HCT116 (cell line): ENCODE measurements at regions not wholly inside any gene's neighbourhood (a gene's known extent, or its start where the extent isn't known, plus 50 kb on each side); places are given as distances from the start of the nearest gene placed in this dataset.

Experiments
- ATAC-seq: fragments of 200-7000 bp; cut with Tn5 transposase; 2 replicates; pipeline ENCODE4 v1.9.1; 2020; ENCODE audit warnings: mild to moderate bottlenecking, moderate library complexity
- BruUV-seq: library from RNA; stranded (reverse); fragments of 400-500 nt; replicated peaks from 2 replicates; lab custom pipeline; 2021; lab: Mats Ljungman, UMichigan
- CTCF ChIA-PET: fragments of 300-600 bp; sonication (Branson Sonifier 250); formaldehyde crosslinking; loops from one replicate; lab custom pipeline; 2021; ENCODE audit warnings: antibody characterized with exemption; lab: Charles Lee
- POLR2A ChIA-PET: fragments of 300-600, 350-600 bp; sonication (Branson Sonifier 250); formaldehyde crosslinking; loops from one replicate; lab custom pipeline; 2021; ENCODE audit warnings: antibody characterized with exemption; lab: Charles Lee
- RAD21 ChIA-PET, 2 experiments: fragments of 300-600 bp; sonication (Branson Sonifier 250); formaldehyde crosslinking; loops; one replicate each; lab custom pipeline; 2023; ENCODE audit warnings: low total read pairs in 2 of 2; ENCODE audit not compliant: uncharacterized antibody in 2 of 2, unreplicated experiment in 2 of 2, low non-redundant PET in 1 of 2; lab: Charles Lee
- DNase-seq: peaks from one replicate; pipeline ENCODE4 v3.0.0-alpha.2; 2010; ENCODE audit warnings: low read depth, low spot score
- H2AFZ ChIP-seq: fragments of 200-600 bp; shearing (Covaris generic), sonication (generic); 2 replicates; pipeline ENCODE4 v1.6.1; 2017; ENCODE audit warnings: low read depth, mixed run types, mixed read lengths, antibody characterized with exemption, low read length; ENCODE audit not compliant: poor library complexity, severe bottlenecking
- H3K27ac ChIP-seq: 2 replicates; pipeline ENCODE4 v1.5.1; 2012; ENCODE audit warnings: low read depth, low read length
- H3K27me3 ChIP-seq: fragments of 200-600 bp; sonication (generic); 2 replicates; pipeline ENCODE4 v1.6.1; 2016; ENCODE audit warnings: mixed run types, low read length, mixed read lengths; ENCODE audit not compliant: insufficient read depth
- H3K36me3 ChIP-seq, 2 experiments: fragments of 200-500 bp in 1 of 2; fragments of 200-600 bp in 1 of 2; sonication (Bioruptor generic) in 1 of 2; sonication (generic) in 1 of 2; 2 replicates each; pipeline versions ENCODE4 v1.5.1 to v1.6.1; 2014 to 2016; ENCODE audit warnings: low read length in 2 of 2, inconsistent platforms in 1 of 2, mixed read lengths in 1 of 2, mixed run types in 1 of 2; ENCODE audit not compliant: insufficient read depth in 2 of 2, control insufficient read depth in 1 of 2
- H3K4me1 ChIP-seq, 2 experiments: fragments of 200-600 bp in 1 of 2; sonication (generic) in 1 of 2; 2 replicates each; pipeline versions ENCODE4 v1.5.1 to v1.6.1; 2012 to 2017; ENCODE audit warnings: low read length in 2 of 2, inconsistent platforms in 1 of 2, mild to moderate bottlenecking in 1 of 2, mixed read lengths in 1 of 2, mixed run types in 1 of 2, moderate library complexity in 1 of 2; ENCODE audit not compliant: insufficient read depth in 2 of 2, control insufficient read depth in 1 of 2
- H3K4me2 ChIP-seq: fragments of 200-600 bp; sonication (generic); 2 replicates; pipeline ENCODE4 v1.6.1; 2017; ENCODE audit warnings: mixed run types, low read length, mixed read lengths
- H3K4me3 ChIP-seq, 2 experiments: fragments of 200-600 bp in 1 of 2; sonication (generic) in 1 of 2; replicated peaks in 1 of 2; 2 replicates each; pipeline ENCODE4 v1.5.1; 2011 to 2016; ENCODE audit warnings: low read length in 2 of 2, control low read depth in 1 of 2, low read depth in 1 of 2, mild to moderate bottlenecking in 1 of 2, mixed read lengths in 1 of 2, mixed run types in 1 of 2
- H3K79me2 ChIP-seq: fragments of 200-600 bp; sonication (generic); 2 replicates; pipeline ENCODE4 v1.6.1; 2017; ENCODE audit warnings: mild to moderate bottlenecking, mixed run types, low read length, moderate library complexity, mixed read lengths; ENCODE audit not compliant: insufficient read depth
- H3K9ac ChIP-seq: fragments of 200-600 bp; sonication (generic); 2 replicates; pipeline ENCODE4 v1.6.1; 2016; ENCODE audit warnings: low read length, mixed read lengths
- H3K9me2 ChIP-seq: fragments of 200-600 bp; sonication (generic), shearing (Covaris generic); 2 replicates; pipeline ENCODE4 v1.6.1; 2017; ENCODE audit warnings: mixed run types, mild to moderate bottlenecking, moderate library complexity; ENCODE audit not compliant: insufficient read depth
- H3K9me3 ChIP-seq, 2 experiments: fragments of 200-500 bp in 1 of 2; fragments of 200-600 bp in 1 of 2; sonication (Bioruptor generic) in 1 of 2; sonication (generic) in 1 of 2; 2 replicates each; pipeline ENCODE4 v1.6.1; 2014 to 2017; ENCODE audit warnings: low read length in 2 of 2, mixed read lengths in 2 of 2, inconsistent platforms in 1 of 2, low read depth in 1 of 2, mild to moderate bottlenecking in 1 of 2, mixed run types in 1 of 2, moderate library complexity in 1 of 2; ENCODE audit not compliant: control insufficient read depth in 1 of 2, insufficient read depth in 1 of 2
- H4K20me1 ChIP-seq: fragments of 200-600 bp; sonication (generic), shearing (Covaris generic); 2 replicates; pipeline ENCODE4 v1.6.1; 2017; ENCODE audit warnings: mixed run types, mild to moderate bottlenecking, moderate library complexity; ENCODE audit not compliant: insufficient read depth
- CBX3 ChIP-seq: IDR thresholded peaks from 2 replicates; pipeline ENCODE4 v1.6.1; 2012; ENCODE audit warnings: low read depth
- CEBPB ChIP-seq: IDR thresholded peaks from 2 replicates; pipeline ENCODE4 v1.6.1; 2012; ENCODE audit warnings: low read depth
- EGR1 ChIP-seq: IDR thresholded peaks from 2 replicates; pipeline ENCODE4 v1.6.1; 2012; ENCODE audit warnings: low read depth
- ELF1 ChIP-seq: IDR thresholded peaks from 2 replicates; pipeline ENCODE4 v1.6.1; 2012; ENCODE audit warnings: low read depth, borderline replicate concordance
- EZH2 ChIP-seq: fragments of 200-600 bp; sonication (generic); IDR thresholded peaks from 2 replicates; pipeline ENCODE4 v1.6.1; 2017; ENCODE audit warnings: antibody characterized with exemption, mixed run types
- EZH2phosphoT487 ChIP-seq: fragments of 200-600 bp; IDR thresholded peaks from 2 replicates; pipeline ENCODE4 v1.6.1; 2018; ENCODE audit warnings: antibody characterized with exemption, borderline replicate concordance
- FOSL1 ChIP-seq: IDR thresholded peaks from 2 replicates; pipeline ENCODE4 v1.6.1; 2012; ENCODE audit warnings: low read depth
- JUND ChIP-seq: IDR thresholded peaks from 2 replicates; pipeline ENCODE4 v1.6.1; 2012
- POLR2AphosphoS5 ChIP-seq: IDR thresholded peaks from 2 replicates; pipeline ENCODE4 v1.6.1; 2011; ENCODE audit warnings: mild to moderate bottlenecking, low read depth, low read length, moderate library complexity
- RAD21 ChIP-seq: IDR thresholded peaks from 2 replicates; pipeline ENCODE4 v1.6.1; 2012; ENCODE audit warnings: low read depth, mild to moderate bottlenecking
- SIN3A ChIP-seq: IDR thresholded peaks from 2 replicates; pipeline ENCODE4 v1.6.1; 2012; ENCODE audit warnings: low read depth
- SP1 ChIP-seq: IDR thresholded peaks from 2 replicates; pipeline ENCODE4 v1.6.1; 2012; ENCODE audit warnings: low read depth
- SRF ChIP-seq: IDR thresholded peaks from 2 replicates; pipeline ENCODE4 v1.6.1; 2012; ENCODE audit warnings: low read depth
- TCF7L2 ChIP-seq: IDR thresholded peaks from 2 replicates; pipeline ENCODE4 v1.7.0; 2011; ENCODE audit warnings: borderline replicate concordance, inconsistent platforms; ENCODE audit not compliant: insufficient read depth, insufficient read length; ENCODE audit errors: extremely low read depth
- ZFX ChIP-seq: fragments of 450-650 bp; IDR thresholded peaks from 2 replicates; pipeline ENCODE4 v1.6.1; 2017
- ZNF274 ChIP-seq: fragments of 200-500 bp; sonication (Bioruptor generic); IDR thresholded peaks from 2 replicates; pipeline ENCODE4 v1.6.1; 2014; ENCODE audit warnings: mild to moderate bottlenecking, low read depth, low read length, inconsistent platforms
- intact Hi-C: fragments of 100-400 bp; cut with micrococcal nuclease; formaldehyde crosslinking; loops from 2 replicates; pipeline ENCODE4 v1.10.0; 2022
- TF ChIP-seq, protein P1 (sequence below): IDR thresholded peaks from 2 replicates; pipeline ENCODE4 v1.6.1; 2012
- TF ChIP-seq, protein P2 (sequence below): IDR thresholded peaks from 2 replicates; pipeline ENCODE4 v1.6.1; 2012
- TF ChIP-seq, protein P3 (sequence below), 3 experiments: fragments of 200-600 bp in 1 of 3; sonication (generic) in 1 of 3; IDR thresholded peaks in 2 of 3; conservative IDR thresholded peaks in 1 of 3; 2 replicates each; pipeline ENCODE4 v1.5.1; 2012 to 2017; ENCODE audit warnings: low read depth in 2 of 3, low read length in 2 of 3, antibody characterized with exemption in 1 of 3, borderline replicate concordance in 1 of 3, control low read depth in 1 of 3, mild to moderate bottlenecking in 1 of 3, mixed read lengths in 1 of 3, mixed run types in 1 of 3, moderate library complexity in 1 of 3; ENCODE audit not compliant: insufficient read depth in 1 of 3
- TF ChIP-seq, protein P4 (sequence below): IDR thresholded peaks from 2 replicates; pipeline ENCODE4 v1.6.1; 2012; ENCODE audit warnings: low read depth

DNA sequence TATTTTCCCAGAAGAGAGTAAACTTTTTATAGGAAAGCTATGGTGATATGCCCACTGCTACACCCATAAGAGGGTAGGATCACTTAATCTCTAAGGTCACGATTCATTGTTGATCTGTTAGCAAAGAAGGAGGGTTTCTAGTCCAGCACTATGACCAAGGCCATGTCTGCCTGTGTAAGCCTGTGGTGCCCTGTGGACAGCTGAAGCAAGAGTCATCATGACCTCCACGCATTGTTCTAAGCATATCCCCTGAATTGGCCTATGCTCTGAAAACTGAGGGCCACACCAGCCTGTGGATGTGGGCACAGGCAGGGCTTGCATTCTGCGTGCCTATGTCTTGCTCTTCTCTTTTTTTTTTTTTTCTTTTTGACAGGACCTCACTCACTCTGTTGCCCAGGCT is 89.8 kb upstream of the SMIM21 start:
- Histone ChIP-seq H3K79me2 (no peaks in the 10 kb centered on the region), H3K36me3 (no peaks in the 10 kb centered on the region), H4K20me1 (no peaks in the 10 kb centered on the region), H3K4me2 (no peak overlapping the region), H3K27me3 (no peaks in the 10 kb centered on the region), H3K27ac (no peak overlapping the region), H3K9ac (no peak overlapping the region), H3K4me3 (no peak overlapping the region), H3K9me3 (no peaks in the 10 kb centered on the region), H3K9me2 (no peaks in the 10 kb centered on the region), H2AFZ (no peak overlapping the region), H3K4me1 (no peaks in the 10 kb centered on the region)
- ATAC-seq = no peak
- no peak for DNase-seq
- ChIA-PET CTCF (no interaction called here), RAD21 (no interaction called here), POLR2A (no interaction called here)
- no TSS peak for BruUV-seq
- intact Hi-C loops = no loop called here
- TF ChIP-seq ELF1 (no peak), SP1 (no peak), RAD21 (no peak), SIN3A (no peak), JUND (no peak), FOSL1 (no peak), CEBPB (no peak), EZH2 (no peak), ZNF274 (no peak), EZH2phosphoT487 (no peak), TCF7L2 (no peak), SRF (no peak), POLR2AphosphoS5 (no peak), ZFX (no peak), EGR1 (no peak), CBX3 (no peak)
- TF ChIP-seq, protein P1, sequence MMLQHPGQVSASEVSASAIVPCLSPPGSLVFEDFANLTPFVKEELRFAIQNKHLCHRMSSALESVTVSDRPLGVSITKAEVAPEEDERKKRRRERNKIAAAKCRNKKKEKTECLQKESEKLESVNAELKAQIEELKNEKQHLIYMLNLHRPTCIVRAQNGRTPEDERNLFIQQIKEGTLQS = no peak
- TF ChIP-seq, protein P2, sequence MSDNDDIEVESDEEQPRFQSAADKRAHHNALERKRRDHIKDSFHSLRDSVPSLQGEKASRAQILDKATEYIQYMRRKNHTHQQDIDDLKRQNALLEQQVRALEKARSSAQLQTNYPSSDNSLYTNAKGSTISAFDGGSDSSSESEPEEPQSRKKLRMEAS = no peak
- TF ChIP-seq, protein P3, sequence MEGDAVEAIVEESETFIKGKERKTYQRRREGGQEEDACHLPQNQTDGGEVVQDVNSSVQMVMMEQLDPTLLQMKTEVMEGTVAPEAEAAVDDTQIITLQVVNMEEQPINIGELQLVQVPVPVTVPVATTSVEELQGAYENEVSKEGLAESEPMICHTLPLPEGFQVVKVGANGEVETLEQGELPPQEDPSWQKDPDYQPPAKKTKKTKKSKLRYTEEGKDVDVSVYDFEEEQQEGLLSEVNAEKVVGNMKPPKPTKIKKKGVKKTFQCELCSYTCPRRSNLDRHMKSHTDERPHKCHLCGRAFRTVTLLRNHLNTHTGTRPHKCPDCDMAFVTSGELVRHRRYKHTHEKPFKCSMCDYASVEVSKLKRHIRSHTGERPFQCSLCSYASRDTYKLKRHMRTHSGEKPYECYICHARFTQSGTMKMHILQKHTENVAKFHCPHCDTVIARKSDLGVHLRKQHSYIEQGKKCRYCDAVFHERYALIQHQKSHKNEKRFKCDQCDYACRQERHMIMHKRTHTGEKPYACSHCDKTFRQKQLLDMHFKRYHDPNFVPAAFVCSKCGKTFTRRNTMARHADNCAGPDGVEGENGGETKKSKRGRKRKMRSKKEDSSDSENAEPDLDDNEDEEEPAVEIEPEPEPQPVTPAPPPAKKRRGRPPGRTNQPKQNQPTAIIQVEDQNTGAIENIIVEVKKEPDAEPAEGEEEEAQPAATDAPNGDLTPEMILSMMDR (IDR thresholded peaks at IDR 0.05 in 2 of 3, conservative IDR thresholded peaks at IDR 0.05 in 1 of 3; ENCODE audit: borderline replicate concordance in 1 of 3, insufficient read depth in 1 of 3, low read depth in 2 of 3, low read length in 2 of 3) = no peak
- TF ChIP-seq, protein P4, sequence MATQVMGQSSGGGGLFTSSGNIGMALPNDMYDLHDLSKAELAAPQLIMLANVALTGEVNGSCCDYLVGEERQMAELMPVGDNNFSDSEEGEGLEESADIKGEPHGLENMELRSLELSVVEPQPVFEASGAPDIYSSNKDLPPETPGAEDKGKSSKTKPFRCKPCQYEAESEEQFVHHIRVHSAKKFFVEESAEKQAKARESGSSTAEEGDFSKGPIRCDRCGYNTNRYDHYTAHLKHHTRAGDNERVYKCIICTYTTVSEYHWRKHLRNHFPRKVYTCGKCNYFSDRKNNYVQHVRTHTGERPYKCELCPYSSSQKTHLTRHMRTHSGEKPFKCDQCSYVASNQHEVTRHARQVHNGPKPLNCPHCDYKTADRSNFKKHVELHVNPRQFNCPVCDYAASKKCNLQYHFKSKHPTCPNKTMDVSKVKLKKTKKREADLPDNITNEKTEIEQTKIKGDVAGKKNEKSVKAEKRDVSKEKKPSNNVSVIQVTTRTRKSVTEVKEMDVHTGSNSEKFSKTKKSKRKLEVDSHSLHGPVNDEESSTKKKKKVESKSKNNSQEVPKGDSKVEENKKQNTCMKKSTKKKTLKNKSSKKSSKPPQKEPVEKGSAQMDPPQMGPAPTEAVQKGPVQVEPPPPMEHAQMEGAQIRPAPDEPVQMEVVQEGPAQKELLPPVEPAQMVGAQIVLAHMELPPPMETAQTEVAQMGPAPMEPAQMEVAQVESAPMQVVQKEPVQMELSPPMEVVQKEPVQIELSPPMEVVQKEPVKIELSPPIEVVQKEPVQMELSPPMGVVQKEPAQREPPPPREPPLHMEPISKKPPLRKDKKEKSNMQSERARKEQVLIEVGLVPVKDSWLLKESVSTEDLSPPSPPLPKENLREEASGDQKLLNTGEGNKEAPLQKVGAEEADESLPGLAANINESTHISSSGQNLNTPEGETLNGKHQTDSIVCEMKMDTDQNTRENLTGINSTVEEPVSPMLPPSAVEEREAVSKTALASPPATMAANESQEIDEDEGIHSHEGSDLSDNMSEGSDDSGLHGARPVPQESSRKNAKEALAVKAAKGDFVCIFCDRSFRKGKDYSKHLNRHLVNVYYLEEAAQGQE = no peak
